Eye (tissue), 1 donor: ENCODE measurements at regions not wholly inside any gene's neighbourhood (a gene's known extent, or its start where the extent isn't known, plus 50 kb on each side); places are given as distances from the start of the nearest gene placed in this dataset.

Experiments used
- DNase-seq: peaks from one replicate; pipeline ENCODE4 v3.0.0-alpha.2; 2015

GRCh38 chr3:117629505-117629904, 919.9 kb downstream of the TUSC7 start:
- no peak for DNase-seq

DNA sequence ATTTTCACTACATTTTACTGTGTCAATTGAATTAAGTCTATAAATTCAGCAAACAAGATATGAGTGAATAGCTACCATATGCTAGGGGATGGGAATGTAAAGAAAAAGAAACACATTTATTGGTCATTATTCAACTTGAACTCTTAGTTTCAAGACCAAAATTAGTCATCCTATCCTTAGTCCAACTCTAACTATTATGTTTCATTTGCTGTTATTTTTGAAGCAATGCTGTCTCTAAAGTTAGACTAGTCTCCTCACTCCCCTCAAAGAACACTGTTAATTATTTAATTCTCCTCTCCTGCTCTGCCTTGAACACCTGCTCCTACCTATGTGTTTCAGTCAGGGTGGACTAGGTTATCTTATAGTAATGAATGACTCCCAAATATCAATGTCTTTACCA, 920.9 kb downstream of the TUSC7 start:
- no peak for DNase-seq

DNA sequence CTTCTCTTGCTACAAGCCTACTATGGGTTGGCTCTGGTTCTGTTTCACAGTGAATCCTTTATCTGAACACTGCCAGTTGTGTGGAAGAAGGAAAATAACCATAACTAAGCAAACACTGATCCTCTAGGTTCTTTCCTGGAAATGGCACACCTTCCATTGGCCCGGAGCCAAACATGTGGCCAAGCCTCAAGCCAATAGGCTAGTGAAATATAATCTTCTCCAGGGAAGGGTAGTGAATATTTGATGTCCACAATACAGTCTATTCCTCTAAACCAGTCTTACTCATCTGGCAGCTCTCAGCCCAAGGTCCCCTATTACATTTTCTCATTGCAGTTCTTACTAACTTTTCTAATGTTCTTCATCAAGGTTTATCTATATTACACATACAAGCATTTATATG, 921.3 kb downstream of the TUSC7 start:
- no peak for DNase-seq

- peak; percentile 34 for DNase-seq
These were observed 922.2 kb downstream of the TUSC7 start for GRCh38 chr3:117631781-117632180.

DNA sequence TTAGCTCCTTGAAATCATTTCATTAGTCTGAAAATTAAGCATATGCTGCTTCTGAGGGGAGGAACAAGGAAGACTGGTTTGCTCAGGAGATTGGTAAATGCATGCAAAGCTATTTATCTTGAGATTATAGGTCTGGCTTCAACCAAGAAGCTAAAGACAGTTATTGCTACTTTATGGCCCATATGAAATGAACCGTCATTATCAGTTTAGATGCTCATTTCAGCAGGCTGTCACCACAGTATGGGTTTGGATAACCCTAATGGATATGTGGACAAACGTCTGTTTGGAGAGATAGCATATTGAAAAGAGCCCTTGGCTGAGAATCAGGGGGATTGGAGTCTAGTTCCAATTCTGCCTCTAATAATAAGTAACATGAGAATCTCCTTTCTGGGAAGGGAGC, 922.6 kb downstream of the TUSC7 start:
- DNase-seq: no peak

GRCh38 chr3:117633207-117633606, 923.6 kb downstream of the TUSC7 start:
- no peak for DNase-seq

DNA sequence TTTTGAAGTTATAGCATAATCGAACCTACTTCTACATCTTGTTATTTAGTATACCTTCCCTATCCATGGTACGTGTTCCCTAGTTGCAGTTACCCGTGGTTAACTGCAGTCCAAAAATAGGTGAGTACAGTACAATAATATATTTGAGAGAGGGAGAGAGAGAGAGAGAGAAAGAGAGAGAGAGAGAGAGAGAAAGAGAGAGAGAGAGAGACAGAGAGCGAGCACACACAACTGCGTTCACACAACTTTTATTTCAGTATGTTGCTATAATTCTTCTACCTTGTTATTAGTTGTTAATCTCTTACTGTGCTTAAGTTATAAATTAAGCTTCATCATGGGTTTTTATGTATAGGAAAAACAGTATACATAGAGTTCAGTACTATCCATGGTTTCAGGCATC, 928.1 kb downstream of the TUSC7 start:
- no peak for DNase-seq

DNA sequence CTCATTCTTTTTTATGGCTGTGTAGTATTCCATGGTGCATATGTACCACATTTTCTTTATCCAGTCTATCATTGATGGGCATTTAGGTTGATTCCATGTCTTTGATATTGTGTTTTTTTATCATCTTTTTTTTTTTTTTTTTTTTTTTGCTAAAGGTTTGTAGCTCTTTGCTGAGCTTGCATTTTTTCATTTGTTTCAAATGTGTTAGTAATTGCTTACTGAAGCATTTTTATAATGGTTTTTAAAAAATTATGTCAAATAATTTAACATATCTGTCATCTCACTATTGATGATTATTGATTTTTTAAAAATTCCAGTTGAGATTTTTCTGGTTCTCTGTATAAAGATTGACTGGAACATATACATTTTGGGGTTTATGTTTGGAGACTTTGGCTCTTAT, 934.6 kb downstream of the TUSC7 start:
- DNase-seq: no peak

DNA sequence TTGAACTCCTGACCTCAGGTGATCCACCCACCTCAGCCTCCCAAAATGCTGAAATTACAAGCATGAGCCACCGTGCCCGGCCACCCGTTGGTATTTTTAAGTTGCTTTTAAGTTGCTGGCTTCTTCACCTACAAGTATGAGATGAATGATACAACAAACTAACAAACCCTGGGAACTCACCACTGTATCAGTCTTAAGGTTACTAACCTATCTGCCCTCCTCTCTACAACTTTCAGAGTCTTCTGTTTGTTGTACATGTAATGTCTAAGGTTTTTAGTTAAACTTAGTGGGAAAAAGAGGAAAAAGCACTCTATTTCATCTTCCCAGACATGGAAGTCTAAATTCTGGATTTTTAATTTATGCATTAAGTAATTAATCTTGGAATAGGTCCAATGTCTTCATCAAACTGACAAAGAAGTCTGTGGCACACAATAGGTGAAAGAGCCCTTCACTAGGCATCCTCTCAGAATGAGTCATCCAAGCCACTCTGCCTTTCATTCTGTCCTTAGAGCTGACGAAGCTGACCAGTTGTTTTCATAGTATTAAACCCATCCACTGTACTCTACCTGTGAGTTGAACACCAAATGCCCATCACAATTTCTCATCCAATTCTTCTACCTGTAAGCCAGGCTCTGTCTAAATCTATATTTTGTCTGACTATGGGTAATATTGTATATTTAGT, 936.1 kb downstream of the TUSC7 start:
- DNase-seq: no peak

DNA sequence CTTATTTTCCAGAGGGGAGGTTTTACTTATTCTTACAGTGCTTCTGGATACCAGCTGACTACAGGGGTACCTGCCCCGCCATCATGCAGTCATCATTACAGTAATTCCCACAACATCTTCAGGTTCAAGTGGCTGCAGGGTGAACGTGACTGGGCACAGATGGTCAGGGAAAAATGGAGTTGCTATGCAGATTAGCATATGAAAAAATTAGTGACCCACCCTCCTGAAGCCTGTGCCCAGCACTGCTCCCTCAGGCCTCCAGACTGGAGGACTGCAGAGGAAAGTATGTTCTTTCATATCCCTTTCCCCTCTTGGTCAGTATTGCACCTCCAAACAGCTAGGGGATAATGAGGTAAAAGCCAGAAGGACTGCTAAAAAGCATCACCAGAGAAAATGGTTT, 937.9 kb downstream of the TUSC7 start:
- no peak for DNase-seq

GRCh38 chr3:117651246-117651645, 941.7 kb downstream of the TUSC7 start:
- no peak for DNase-seq

DNA sequence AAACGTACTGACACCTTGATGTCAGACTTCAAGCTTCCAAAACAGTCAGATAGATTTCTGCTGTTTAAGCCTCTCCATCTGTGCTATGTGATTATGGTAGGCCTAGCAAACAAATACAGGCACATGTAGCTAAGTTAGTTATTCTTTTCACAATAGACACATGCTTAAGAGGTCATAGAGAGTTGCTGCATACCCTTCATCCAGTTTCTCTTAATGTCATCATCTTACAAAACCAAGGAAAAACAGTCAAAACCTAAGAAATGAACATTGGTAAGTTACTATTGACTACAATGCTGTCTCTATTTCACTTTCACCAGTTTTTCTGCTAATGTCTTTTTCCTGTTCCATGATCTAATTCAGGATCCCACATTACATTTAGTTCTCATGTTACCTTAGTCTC, 946.8 kb downstream of the TUSC7 start:
- no peak for DNase-seq

- no peak for DNase-seq
These were observed 947.7 kb downstream of the TUSC7 start for GRCh38 chr3:117657278-117657677.

- DNase-seq: no peak
These were observed 951.6 kb downstream of the TUSC7 start for GRCh38 chr3:117660941-117661817.

- no peak for DNase-seq
These were observed 952.2 kb downstream of the TUSC7 start for GRCh38 chr3:117661818-117662095.

GRCh38 chr3:117665296-117665695, 955.7 kb downstream of the TUSC7 start:
- DNase-seq: no peak

- no peak for DNase-seq
These were observed 956.7 kb downstream of the TUSC7 start for GRCh38 chr3:117666325-117666724.

DNA sequence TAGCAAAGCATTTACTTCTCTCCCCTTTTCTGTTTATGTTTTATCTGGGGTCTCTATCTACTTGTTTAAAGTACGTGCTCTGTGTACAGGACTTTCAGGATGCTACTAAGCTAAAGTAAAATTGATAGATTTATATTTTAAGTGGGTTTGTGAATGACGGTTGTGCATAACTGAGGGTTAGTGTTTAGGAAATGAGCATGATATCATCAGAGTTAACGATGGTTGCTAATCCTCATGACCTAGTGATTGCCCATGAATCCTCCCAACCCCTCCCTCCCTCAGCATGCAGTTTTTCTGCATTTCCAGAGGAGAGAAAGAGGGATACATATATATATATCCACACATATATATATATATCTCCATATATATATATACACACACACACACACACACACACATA, 957.2 kb downstream of the TUSC7 start:
- DNase-seq: no peak

- peak; percentile 63 for DNase-seq
These were observed 960.2 kb downstream of the TUSC7 start for GRCh38 chr3:117669774-117670173.

DNA sequence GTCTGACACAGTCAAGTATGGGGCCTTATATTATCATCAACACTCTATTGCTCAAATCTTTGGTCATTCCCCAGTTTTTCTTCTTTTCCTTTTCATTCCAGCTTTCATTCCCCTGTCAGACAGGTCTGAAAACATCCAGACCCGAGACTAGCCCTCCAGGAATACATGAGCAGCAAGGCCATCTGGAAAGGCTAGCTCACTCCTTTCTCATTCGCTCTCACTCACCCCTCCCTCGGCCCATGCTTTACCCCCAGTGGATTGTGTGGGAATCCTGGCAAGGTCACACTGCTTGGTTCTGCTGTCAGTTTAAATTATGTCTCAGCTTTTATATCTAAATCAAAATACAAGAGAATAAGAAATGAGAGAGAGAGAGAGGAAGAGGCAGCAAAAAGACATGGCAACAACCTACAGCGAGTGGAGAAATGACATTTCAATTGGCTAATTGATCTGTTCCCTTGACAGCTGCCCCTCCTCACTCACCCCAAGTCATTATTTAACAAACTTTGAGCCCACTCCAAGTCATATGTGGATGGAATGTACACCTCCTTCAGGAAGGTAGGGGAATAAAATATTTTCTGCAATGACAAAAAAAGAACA, 962.2 kb downstream of the TUSC7 start:
- peak; percentile 93 for DNase-seq

- DNase-seq: no peak
These were observed 964.7 kb downstream of the TUSC7 start for GRCh38 chr3:117674321-117674720.

GRCh38 chr3:117681619-117682018, 972.0 kb downstream of the TUSC7 start:
- DNase-seq: no peak

GRCh38 chr3:117687096-117687495, 977.5 kb downstream of the TUSC7 start:
- DNase-seq: no peak

- no peak for DNase-seq
These were observed 979.0 kb downstream of the TUSC7 start for GRCh38 chr3:117688583-117688982.
